Left ventricle myocardium inferior (tissue), 1 donor: ENCODE measurements at regions not wholly inside any gene's neighbourhood (a gene's known extent, or its start where the extent isn't known, plus 50 kb on each side); places are given as distances from the start of the nearest gene placed in this dataset.

Experiments
- DNase-seq: peaks from one replicate; pipeline ENCODE4 v3.0.0-alpha.2; 2020
- H3K27ac ChIP-seq: fragments of 200-600 bp; replicated peaks from 2 replicates; pipeline ENCODE4 v1.8.0; 2021
- H3K27me3 ChIP-seq: fragments of 200-600 bp; 2 replicates; pipeline ENCODE4 v1.8.0; 2021; ENCODE audit warnings: low read depth
- H3K36me3 ChIP-seq: fragments of 200-600 bp; 2 replicates; pipeline ENCODE4 v1.8.0; 2021
- H3K4me1 ChIP-seq: fragments of 200-600 bp; 2 replicates; pipeline ENCODE4 v1.8.0; 2021
- H3K4me3 ChIP-seq: fragments of 200-600 bp; 2 replicates; pipeline ENCODE4 v1.8.0; 2021; ENCODE audit warnings: mild to moderate bottlenecking, moderate library complexity
- H3K9me3 ChIP-seq: fragments of 200-600 bp; replicated peaks from 2 replicates; pipeline ENCODE4 v1.8.0; 2021
- CTCF ChIP-seq: fragments of 200-600 bp; IDR thresholded peaks from 2 replicates; pipeline ENCODE4 v1.8.0; 2021; ENCODE audit warnings: antibody characterized with exemption, mild to moderate bottlenecking, borderline replicate concordance
- intact Hi-C: fragments of 100-400 bp; cut with micrococcal nuclease; formaldehyde crosslinking; loops from one replicate; pipeline ENCODE4 v1.11.0; 2022
- donor health status: DM: no; HTN: yes; CAD: no; lungs with severe emphysema.

GRCh38 chr9:8019636-8020035 lies 220.1 kb upstream of the DMAC1 start:
- no peak overlapping the region for H3K4me3 ChIP-seq
- H3K27me3 ChIP-seq: no peaks in the 10 kb centered on the region
- TF ChIP-seq CTCF: no peak
- no peak overlapping the region for H3K27ac ChIP-seq
- peaks cover 25% of the 10 kb centered on the region for H3K9me3 ChIP-seq
- intact Hi-C loops: no loop called here
- DNase-seq: no peak
- H3K4me1 ChIP-seq: no peaks in the 10 kb centered on the region
- no peaks in the 10 kb centered on the region for H3K36me3 ChIP-seq

GRCh38 chr9:8014997-8015682 lies 215.6 kb upstream of the DMAC1 start:
- TF ChIP-seq CTCF: no peak
- no peaks in the 10 kb centered on the region for H3K27me3 ChIP-seq
- no peak overlapping the region for H3K4me3 ChIP-seq
- H3K27ac ChIP-seq: no peak overlapping the region
- H3K9me3 ChIP-seq: peaks cover 6% of the 10 kb centered on the region
- no peaks in the 10 kb centered on the region for H3K4me1 ChIP-seq
- intact Hi-C loops: no loop called here
- no peaks in the 10 kb centered on the region for H3K36me3 ChIP-seq
- no peak for DNase-seq

GRCh38 chr9:8012986-8013385 lies 213.4 kb upstream of the DMAC1 start:
- intact Hi-C loops: no loop called here
- Histone ChIP-seq H3K27ac (no peak overlapping the region), H3K27me3 (no peaks in the 10 kb centered on the region), H3K4me1 (no peaks in the 10 kb centered on the region), H3K9me3 (peaks cover 16% of the 10 kb centered on the region), H3K36me3 (no peaks in the 10 kb centered on the region), H3K4me3 (no peak overlapping the region)
- TF ChIP-seq CTCF: no peak
- no peak for DNase-seq

GRCh38 chr9:8011974-8012373 lies 212.4 kb upstream of the DMAC1 start:
- H3K27ac ChIP-seq: no peak overlapping the region
- no peaks in the 10 kb centered on the region for H3K36me3 ChIP-seq
- no peak overlapping the region for H3K4me3 ChIP-seq
- TF ChIP-seq CTCF: no peak
- H3K4me1 ChIP-seq: no peaks in the 10 kb centered on the region
- no peaks in the 10 kb centered on the region for H3K27me3 ChIP-seq
- DNase-seq: no peak
- peaks cover 11% of the 10 kb centered on the region for H3K9me3 ChIP-seq
- intact Hi-C loops: no loop called here

- DNase-seq: no peak
- no peak for TF ChIP-seq CTCF
- H3K36me3 ChIP-seq: no peaks in the 10 kb centered on the region
- H3K27me3 ChIP-seq: no peaks in the 10 kb centered on the region
- no peak overlapping the region for H3K27ac ChIP-seq
- no peak overlapping the region for H3K4me3 ChIP-seq
- no peaks in the 10 kb centered on the region for H3K4me1 ChIP-seq
- no peaks in the 10 kb centered on the region for H3K9me3 ChIP-seq
- intact Hi-C loops: no loop called here
Observed at GRCh38 chr9:7996558-7996957, 197.0 kb upstream of the DMAC1 start.
